K562 (cell line): ENCODE measurements at regions not wholly inside any gene's neighbourhood (a gene's known extent, or its start where the extent isn't known, plus 50 kb on each side); places are given as distances from the start of the nearest gene placed in this dataset.

Source experiments
- ARID1B ChIP-seq: fragments of 450-650 bp; IDR thresholded peaks from 2 replicates; pipeline ENCODE4 v1.6.1; 2016; ENCODE audit warnings: antibody characterized with exemption, mild to moderate bottlenecking, inconsistent platforms
- CBFA2T3 ChIP-seq: fragments of 450-650 bp; IDR thresholded peaks from 2 replicates; pipeline ENCODE4 v1.6.1; 2017
- CBX2 ChIP-seq: fragments of 200-600 bp; sonication (generic); IDR thresholded peaks from one replicate; pipeline ENCODE4 v1.6.1; 2012; ENCODE audit warnings: mild to moderate bottlenecking, low read length, inconsistent platforms; ENCODE audit not compliant: insufficient read depth, poor library complexity, severe bottlenecking
- CC2D1A ChIP-seq: fragments of 450-650 bp; IDR thresholded peaks from 2 replicates; pipeline ENCODE4 v1.6.1; 2017; ENCODE audit warnings: mild to moderate bottlenecking
- CEBPG ChIP-seq, 3 experiments: fragments of 200-800 bp in 1 of 3; sonication (Bioruptor generic) in 1 of 3; sonication (generic) in 1 of 3; formaldehyde crosslinking in 1 of 3; IDR thresholded peaks in 2 of 3; conservative IDR thresholded peaks in 1 of 3; 2 replicates each; pipeline versions ENCODE4 v1.6.1 to v1.8.0; 2016 to 2022; ENCODE audit warnings: missing compliant biosample characterization in 2 of 3, missing genetic modification characterization in 2 of 3, mild to moderate bottlenecking in 1 of 3, missing genetic modification reagents in 1 of 3
- NFATC3 ChIP-seq: fragments of 450-650 bp; IDR thresholded peaks from 2 replicates; pipeline ENCODE4 v1.6.1; 2017; ENCODE audit warnings: mild to moderate bottlenecking
- RFX5 ChIP-seq: IDR thresholded peaks from 2 replicates; pipeline ENCODE4 v1.6.1; 2011; ENCODE audit warnings: low read depth, mild to moderate bottlenecking, improper control_type of control experiment, low read length
- SPI1 ChIP-seq: IDR thresholded peaks from 2 replicates; pipeline ENCODE4 v1.6.1; 2011; ENCODE audit warnings: low read depth, low read length, control low read depth, borderline replicate concordance
- TAF7 ChIP-seq: fragments of 450-650 bp; IDR thresholded peaks from 2 replicates; pipeline ENCODE4 v1.6.1; 2016; ENCODE audit warnings: missing genetic modification characterization, missing compliant biosample characterization
- TCF3 ChIP-seq: sonication (generic); formaldehyde crosslinking; IDR thresholded peaks from 2 replicates; pipeline ENCODE4 v1.4.0; 2020; ENCODE audit warnings: mild to moderate bottlenecking, missing genetic modification reagents
- ZBTB43 ChIP-seq: sonication (generic); formaldehyde crosslinking; IDR thresholded peaks from 2 replicates; pipeline ENCODE4 v1.8.0; 2023; ENCODE audit warnings: mild to moderate bottlenecking, missing genetic modification reagents
- ZNF3 ChIP-seq: fragments of 250-450 bp; sonication (Bioruptor Pico); IDR thresholded peaks from 2 replicates; pipeline ENCODE4 v1.5.0; 2021; ENCODE audit warnings: mild to moderate bottlenecking, moderate library complexity
- ZNF436 ChIP-seq: fragments of 250-450, 450-650 bp; sonication (Bioruptor Pico); formaldehyde crosslinking; IDR thresholded peaks from 2 replicates; pipeline ENCODE4 v1.7.0; 2020; ENCODE audit warnings: mild to moderate bottlenecking
- ZNF77 ChIP-seq: fragments of 250-450 bp; sonication (Bioruptor Pico); IDR thresholded peaks from 2 replicates; pipeline ENCODE4 v1.5.0; 2020
- ZNF79 ChIP-seq: fragments of 250-450 bp; sonication (Bioruptor Pico); IDR thresholded peaks from 2 replicates; pipeline ENCODE4 v1.4.0; 2020; ENCODE audit warnings: low read depth, mild to moderate bottlenecking, moderate library complexity
- TF ChIP-seq, protein P1 (sequence below): fragments of 200-800 bp; sonication (Bioruptor generic); IDR thresholded peaks from 2 replicates; pipeline ENCODE4 v1.6.1; 2017; ENCODE audit warnings: missing genetic modification characterization, missing compliant biosample characterization
- TF ChIP-seq, protein P2 (sequence below): sonication (generic); formaldehyde crosslinking; IDR thresholded peaks from 2 replicates; pipeline ENCODE4 v1.8.1; 2023; ENCODE audit warnings: mild to moderate bottlenecking, missing genetic modification reagents
- TF ChIP-seq, protein P3 (sequence below): fragments of 250-450 bp; sonication (Bioruptor Pico); IDR thresholded peaks from 2 replicates; pipeline ENCODE4 v1.4.0; 2020; ENCODE audit warnings: mild to moderate bottlenecking

GRCh38 chr2:241970716-241971115 is 101.2 kb downstream of the RTP5 start (continued):
- TF ChIP-seq, protein P1, sequence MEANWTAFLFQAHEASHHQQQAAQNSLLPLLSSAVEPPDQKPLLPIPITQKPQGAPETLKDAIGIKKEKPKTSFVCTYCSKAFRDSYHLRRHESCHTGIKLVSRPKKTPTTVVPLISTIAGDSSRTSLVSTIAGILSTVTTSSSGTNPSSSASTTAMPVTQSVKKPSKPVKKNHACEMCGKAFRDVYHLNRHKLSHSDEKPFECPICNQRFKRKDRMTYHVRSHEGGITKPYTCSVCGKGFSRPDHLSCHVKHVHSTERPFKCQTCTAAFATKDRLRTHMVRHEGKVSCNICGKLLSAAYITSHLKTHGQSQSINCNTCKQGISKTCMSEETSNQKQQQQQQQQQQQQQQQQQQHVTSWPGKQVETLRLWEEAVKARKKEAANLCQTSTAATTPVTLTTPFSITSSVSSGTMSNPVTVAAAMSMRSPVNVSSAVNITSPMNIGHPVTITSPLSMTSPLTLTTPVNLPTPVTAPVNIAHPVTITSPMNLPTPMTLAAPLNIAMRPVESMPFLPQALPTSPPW (CRISPR knock-in tag) = peak; percentile 42; the same call in 1 of the 2 replicates
- no peak for TF ChIP-seq ZBTB43
- no peak for TF ChIP-seq RFX5
- no peak for TF ChIP-seq NFATC3
- TF ChIP-seq, protein P2, sequence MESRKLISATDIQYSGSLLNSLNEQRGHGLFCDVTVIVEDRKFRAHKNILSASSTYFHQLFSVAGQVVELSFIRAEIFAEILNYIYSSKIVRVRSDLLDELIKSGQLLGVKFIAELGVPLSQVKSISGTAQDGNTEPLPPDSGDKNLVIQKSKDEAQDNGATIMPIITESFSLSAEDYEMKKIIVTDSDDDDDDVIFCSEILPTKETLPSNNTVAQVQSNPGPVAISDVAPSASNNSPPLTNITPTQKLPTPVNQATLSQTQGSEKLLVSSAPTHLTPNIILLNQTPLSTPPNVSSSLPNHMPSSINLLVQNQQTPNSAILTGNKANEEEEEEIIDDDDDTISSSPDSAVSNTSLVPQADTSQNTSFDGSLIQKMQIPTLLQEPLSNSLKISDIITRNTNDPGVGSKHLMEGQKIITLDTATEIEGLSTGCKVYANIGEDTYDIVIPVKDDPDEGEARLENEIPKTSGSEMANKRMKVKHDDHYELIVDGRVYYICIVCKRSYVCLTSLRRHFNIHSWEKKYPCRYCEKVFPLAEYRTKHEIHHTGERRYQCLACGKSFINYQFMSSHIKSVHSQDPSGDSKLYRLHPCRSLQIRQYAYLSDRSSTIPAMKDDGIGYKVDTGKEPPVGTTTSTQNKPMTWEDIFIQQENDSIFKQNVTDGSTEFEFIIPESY (CRISPR knock-in tag) = no peak
- TF ChIP-seq TCF3 (CRISPR knock-in tag) = peak; percentile 41; the same call in 1 of the 2 replicates
- peak; percentile 53 for TF ChIP-seq CBFA2T3
- no peak for TF ChIP-seq CBX2
- TF ChIP-seq, protein P3, sequence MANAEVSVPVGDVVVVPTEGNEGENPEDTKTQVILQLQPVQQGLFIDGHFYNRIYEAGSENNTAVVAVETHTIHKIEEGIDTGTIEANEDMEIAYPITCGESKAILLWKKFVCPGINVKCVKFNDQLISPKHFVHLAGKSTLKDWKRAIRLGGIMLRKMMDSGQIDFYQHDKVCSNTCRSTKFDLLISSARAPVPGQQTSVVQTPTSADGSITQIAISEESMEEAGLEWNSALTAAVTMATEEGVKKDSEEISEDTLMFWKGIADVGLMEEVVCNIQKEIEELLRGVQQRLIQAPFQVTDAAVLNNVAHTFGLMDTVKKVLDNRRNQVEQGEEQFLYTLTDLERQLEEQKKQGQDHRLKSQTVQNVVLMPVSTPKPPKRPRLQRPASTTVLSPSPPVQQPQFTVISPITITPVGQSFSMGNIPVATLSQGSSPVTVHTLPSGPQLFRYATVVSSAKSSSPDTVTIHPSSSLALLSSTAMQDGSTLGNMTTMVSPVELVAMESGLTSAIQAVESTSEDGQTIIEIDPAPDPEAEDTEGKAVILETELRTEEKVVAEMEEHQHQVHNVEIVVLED (CRISPR knock-in tag) = no peak
- TF ChIP-seq SPI1 = peak; percentile 26; the same call in 1 of the 2 replicates
- TF ChIP-seq ZNF79 (CRISPR knock-in tag) = no peak
- peak; percentile 31; the same call in 1 of the 2 replicates for TF ChIP-seq ARID1B
- no peak for TF ChIP-seq ZNF3 (CRISPR knock-in tag)
- no peak for TF ChIP-seq CC2D1A
- no peak for TF ChIP-seq TAF7 (tag)
- no peak for TF ChIP-seq ZNF436 (CRISPR knock-in tag)
- TF ChIP-seq CEBPG (CRISPR knock-in tag; IDR thresholded peaks at IDR 0.05) = no peak
- TF ChIP-seq CEBPG (tag; conservative IDR thresholded peaks at IDR 0.05 in 1 of 2, IDR thresholded peaks at IDR 0.05 in 1 of 2) = peak in 1 of 2 experiments; percentile 75; a peak in 2 of 4 replicates
- TF ChIP-seq ZNF77 = no peak
